ENCODE measurements at regions not wholly inside any gene's neighbourhood (a gene's known extent, or its start where the extent isn't known, plus 50 kb on each side); places are given as distances from the start of the nearest gene placed in this dataset.

DNA sequence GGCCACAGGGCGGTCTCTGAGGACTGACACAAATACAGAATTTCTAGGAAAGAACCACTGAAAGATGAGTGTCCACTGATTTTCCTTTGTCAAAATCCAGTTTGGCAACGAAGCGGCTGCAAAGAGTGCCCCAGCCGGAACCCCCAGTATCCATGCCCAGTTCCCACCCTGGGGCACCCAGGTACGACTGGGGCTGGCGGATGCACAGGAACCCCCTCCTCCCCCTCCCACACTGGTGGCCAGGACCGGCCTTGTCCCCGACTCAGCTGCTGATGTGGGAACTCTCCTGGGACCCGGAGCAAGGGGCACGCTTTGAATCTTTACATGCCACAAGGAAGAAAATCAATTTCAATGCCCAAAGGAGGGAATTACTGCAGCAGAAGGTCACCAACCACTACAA is 220.8 kb upstream of the ZNF507 start:
- H3K27me3 ChIP-seq: no peaks in the 10 kb centered on the region
- no peaks in the 10 kb centered on the region for H3K4me1 ChIP-seq (ENCODE audit: control insufficient read depth in 1 of 2, insufficient read depth in 1 of 2, low read depth in 1 of 2, low read length in 1 of 2)
- TF ChIP-seq, protein P1, sequence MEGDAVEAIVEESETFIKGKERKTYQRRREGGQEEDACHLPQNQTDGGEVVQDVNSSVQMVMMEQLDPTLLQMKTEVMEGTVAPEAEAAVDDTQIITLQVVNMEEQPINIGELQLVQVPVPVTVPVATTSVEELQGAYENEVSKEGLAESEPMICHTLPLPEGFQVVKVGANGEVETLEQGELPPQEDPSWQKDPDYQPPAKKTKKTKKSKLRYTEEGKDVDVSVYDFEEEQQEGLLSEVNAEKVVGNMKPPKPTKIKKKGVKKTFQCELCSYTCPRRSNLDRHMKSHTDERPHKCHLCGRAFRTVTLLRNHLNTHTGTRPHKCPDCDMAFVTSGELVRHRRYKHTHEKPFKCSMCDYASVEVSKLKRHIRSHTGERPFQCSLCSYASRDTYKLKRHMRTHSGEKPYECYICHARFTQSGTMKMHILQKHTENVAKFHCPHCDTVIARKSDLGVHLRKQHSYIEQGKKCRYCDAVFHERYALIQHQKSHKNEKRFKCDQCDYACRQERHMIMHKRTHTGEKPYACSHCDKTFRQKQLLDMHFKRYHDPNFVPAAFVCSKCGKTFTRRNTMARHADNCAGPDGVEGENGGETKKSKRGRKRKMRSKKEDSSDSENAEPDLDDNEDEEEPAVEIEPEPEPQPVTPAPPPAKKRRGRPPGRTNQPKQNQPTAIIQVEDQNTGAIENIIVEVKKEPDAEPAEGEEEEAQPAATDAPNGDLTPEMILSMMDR (IDR thresholded peaks at IDR 0.05): no peak
- H3K4me3 ChIP-seq (ENCODE audit: low read depth in 1 of 2, low read length in 1 of 2): no peak overlapping the region
- no peak overlapping the region for H3K27ac ChIP-seq
- H3K36me3 ChIP-seq: no peaks in the 10 kb centered on the region
- no peaks in the 10 kb centered on the region for H3K9me3 ChIP-seq

DNA sequence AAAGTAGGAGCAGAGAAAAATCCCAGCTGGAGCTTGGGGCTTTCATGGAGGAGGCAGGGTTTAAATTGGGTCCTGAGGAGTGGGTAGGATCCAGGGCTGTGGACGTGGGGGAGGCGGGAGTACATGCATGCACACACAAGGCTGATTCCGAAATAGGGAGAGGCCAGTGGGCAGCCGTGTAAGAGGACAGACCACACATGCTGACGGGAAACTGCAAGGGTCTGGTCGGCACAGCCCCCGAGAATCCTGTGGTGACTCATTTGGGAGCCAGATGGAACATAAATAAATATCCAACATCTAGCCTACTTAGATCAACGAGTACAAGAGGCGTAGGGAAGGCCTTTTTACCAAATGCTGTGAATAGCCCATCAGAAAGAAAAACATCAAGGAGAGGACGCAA is 216.3 kb upstream of the ZNF507 start:
- no peaks in the 10 kb centered on the region for H3K36me3 ChIP-seq
- TF ChIP-seq, protein P1 (IDR thresholded peaks at IDR 0.05): no peak
- no peak overlapping the region for H3K4me3 ChIP-seq (ENCODE audit: low read depth in 1 of 2, low read length in 1 of 2)
- H3K27ac ChIP-seq: no peak overlapping the region
- H3K9me3 ChIP-seq: no peaks in the 10 kb centered on the region
- H3K27me3 ChIP-seq: no peaks in the 10 kb centered on the region
- H3K4me1 ChIP-seq (ENCODE audit: control insufficient read depth in 1 of 2, insufficient read depth in 1 of 2, low read depth in 1 of 2, low read length in 1 of 2): no peaks in the 10 kb centered on the region

DNA sequence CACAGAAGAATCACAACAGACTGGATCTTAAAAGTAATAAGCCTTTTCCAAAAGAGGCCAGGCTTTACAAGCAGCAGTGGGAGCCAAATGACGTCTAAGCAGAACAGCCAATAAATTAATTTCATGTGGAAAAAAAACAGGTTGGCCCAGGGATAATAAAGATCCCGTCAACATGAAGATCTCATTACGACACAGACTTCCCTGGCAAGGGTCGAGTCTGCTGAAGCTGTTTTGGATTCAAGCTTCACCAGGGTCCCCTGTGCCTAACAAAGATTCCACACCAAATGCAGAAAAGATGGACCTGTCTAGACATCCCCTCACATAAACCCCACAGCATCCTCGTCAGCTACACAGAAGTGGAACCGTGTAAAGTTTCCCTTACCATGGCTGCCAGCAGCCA is 215.1 kb upstream of the ZNF507 start:
- Histone ChIP-seq H3K36me3 (no peaks in the 10 kb centered on the region), H3K4me3 (ENCODE audit: low read depth in 1 of 2, low read length in 1 of 2) (no peak overlapping the region), H3K9me3 (no peaks in the 10 kb centered on the region), H3K27me3 (no peaks in the 10 kb centered on the region), H3K4me1 (ENCODE audit: control insufficient read depth in 1 of 2, insufficient read depth in 1 of 2, low read depth in 1 of 2, low read length in 1 of 2) (no peaks in the 10 kb centered on the region), H3K27ac (no peak overlapping the region)
- TF ChIP-seq, protein P1 (IDR thresholded peaks at IDR 0.05): no peak

DNA sequence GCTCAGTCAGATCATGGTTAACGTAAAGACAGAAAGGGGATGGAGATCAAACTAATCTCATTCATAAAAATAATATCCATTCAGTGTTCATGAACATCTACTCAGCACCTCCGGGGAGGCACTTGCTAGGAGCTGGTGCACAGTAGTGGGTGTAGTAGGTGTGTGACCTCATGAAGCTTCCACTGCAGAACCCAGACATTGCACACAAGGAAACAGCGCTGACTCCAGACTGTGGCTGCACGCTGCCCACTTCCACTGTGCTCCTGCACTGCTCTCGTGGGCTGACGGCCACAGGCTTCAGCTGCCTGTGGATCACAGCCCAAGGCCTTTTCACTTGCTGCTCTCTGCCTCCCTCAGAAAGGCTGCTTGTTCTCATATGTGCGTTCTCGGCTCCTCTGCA is 214.4 kb upstream of the ZNF507 start:
- no peak overlapping the region for H3K27ac ChIP-seq
- TF ChIP-seq, protein P1 (IDR thresholded peaks at IDR 0.05): no peak

DNA sequence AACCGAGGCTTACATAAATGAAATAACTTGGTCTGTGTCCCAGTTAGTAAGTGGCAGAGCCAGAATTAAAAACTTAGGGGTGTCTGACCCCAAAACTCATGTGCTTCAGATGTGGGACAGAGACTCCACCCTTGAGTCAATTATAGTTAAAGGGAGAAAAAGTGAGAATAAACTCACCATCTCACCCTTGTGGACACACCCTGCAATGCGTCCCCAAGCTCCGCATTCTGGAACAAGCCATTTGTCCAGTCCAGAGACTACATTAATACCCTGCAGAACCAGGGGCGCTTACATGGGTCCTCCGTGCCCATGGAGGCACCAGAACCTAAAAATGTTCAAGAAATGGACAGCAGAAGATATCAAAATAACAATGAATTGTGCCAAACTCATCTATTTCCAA is 207.0 kb upstream of the ZNF507 start:
- Histone ChIP-seq H3K9me3 (no peaks in the 10 kb centered on the region), H3K36me3 (no peaks in the 10 kb centered on the region), H3K27ac (no peak overlapping the region), H3K27me3 (no peaks in the 10 kb centered on the region), H3K4me1 (ENCODE audit: control insufficient read depth in 1 of 2, insufficient read depth in 1 of 2, low read depth in 1 of 2, low read length in 1 of 2) (no peaks in the 10 kb centered on the region), H3K4me3 (ENCODE audit: low read depth in 1 of 2, low read length in 1 of 2) (no peak overlapping the region)
- TF ChIP-seq, protein P1 (IDR thresholded peaks at IDR 0.05): no peak

More for the DNA sequence above, 214.4 kb upstream of the ZNF507 start:
- H3K27me3 ChIP-seq: no peaks in the 10 kb centered on the region
- H3K9me3 ChIP-seq: no peaks in the 10 kb centered on the region
- H3K4me1 ChIP-seq (ENCODE audit: control insufficient read depth in 1 of 2, insufficient read depth in 1 of 2, low read depth in 1 of 2, low read length in 1 of 2): no peaks in the 10 kb centered on the region
- no peaks in the 10 kb centered on the region for H3K36me3 ChIP-seq
- H3K4me3 ChIP-seq (ENCODE audit: low read depth in 1 of 2, low read length in 1 of 2): no peak overlapping the region
